GM12873 (cell line): ENCODE measurements at regions not wholly inside any gene's neighbourhood (a gene's known extent, or its start where the extent isn't known, plus 50 kb on each side); places are given as distances from the start of the nearest gene placed in this dataset.

Source experiments
- TF ChIP-seq, protein P1 (sequence below): IDR thresholded peaks from 2 replicates; pipeline ENCODE4 v1.5.1; 2012; ENCODE audit warnings: low read depth, mild to moderate bottlenecking, moderate library complexity, low read length, control low read depth; ENCODE audit not compliant: insufficient read depth; ENCODE audit errors: missing control alignments

GRCh38 chr14:85391892-85392291, 138.1 kb upstream of the FLRT2 start:
- TF ChIP-seq, protein P1, sequence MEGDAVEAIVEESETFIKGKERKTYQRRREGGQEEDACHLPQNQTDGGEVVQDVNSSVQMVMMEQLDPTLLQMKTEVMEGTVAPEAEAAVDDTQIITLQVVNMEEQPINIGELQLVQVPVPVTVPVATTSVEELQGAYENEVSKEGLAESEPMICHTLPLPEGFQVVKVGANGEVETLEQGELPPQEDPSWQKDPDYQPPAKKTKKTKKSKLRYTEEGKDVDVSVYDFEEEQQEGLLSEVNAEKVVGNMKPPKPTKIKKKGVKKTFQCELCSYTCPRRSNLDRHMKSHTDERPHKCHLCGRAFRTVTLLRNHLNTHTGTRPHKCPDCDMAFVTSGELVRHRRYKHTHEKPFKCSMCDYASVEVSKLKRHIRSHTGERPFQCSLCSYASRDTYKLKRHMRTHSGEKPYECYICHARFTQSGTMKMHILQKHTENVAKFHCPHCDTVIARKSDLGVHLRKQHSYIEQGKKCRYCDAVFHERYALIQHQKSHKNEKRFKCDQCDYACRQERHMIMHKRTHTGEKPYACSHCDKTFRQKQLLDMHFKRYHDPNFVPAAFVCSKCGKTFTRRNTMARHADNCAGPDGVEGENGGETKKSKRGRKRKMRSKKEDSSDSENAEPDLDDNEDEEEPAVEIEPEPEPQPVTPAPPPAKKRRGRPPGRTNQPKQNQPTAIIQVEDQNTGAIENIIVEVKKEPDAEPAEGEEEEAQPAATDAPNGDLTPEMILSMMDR, result no peak

DNA sequence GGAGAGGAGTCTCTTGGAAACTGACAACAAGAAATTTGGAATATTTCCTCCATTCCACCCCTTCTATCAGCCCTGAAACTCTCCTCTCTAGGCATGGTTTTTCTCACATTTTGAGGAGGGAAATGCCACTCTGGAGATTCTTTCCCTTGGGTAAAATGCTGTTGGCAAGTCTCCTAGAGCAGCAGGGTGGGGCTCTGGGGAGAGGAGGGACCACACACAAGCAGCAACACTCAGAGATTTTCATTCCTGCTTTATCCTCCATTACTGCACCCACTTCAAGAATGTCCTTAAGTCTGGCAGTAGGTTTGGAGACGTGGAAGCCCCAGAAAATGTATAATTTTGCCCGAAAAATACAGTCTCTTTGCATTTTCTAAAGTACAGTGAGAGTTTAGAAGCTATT, 130.8 kb upstream of the FLRT2 start:
- TF ChIP-seq, protein P1, result no peak

DNA sequence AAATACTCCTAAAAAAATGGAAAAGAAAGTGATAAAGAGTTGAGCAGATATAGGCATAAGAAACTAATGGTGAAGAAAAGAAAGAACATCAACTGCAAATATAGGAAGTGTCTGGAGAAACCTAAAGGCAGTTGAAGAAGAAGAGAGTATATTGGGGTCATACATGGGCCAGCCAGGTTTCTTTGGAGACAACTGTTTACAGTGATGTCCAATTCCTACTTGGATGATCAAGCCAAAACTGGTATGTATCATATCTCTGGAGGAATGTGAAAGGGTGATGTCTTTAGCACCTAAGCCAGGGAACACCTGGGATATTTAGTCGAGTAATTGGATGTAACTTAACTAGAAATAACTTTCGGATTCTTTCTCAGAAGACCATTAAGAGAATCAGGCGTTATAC, 129.3 kb upstream of the FLRT2 start:
- TF ChIP-seq, protein P1, result no peak

DNA sequence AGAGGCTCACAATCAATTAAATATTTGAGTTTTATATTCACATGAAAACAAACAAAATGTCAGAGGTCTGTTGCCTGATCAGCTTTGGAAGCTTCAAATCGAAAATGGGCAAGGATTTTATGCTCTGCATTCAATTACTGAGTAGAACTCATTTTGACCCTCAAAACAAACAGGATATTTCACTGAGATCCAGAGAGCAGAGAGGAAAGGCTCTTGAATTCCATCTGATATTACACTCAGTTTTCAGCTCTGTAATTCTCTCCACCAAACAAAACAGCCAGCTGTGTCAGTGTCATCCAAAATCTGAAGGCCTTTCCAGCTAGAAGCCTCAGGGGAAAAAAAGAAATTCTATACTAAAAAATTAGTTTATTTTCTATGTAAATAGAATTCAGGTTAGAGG, 128.6 kb upstream of the FLRT2 start:
- TF ChIP-seq, protein P1, result no peak

DNA sequence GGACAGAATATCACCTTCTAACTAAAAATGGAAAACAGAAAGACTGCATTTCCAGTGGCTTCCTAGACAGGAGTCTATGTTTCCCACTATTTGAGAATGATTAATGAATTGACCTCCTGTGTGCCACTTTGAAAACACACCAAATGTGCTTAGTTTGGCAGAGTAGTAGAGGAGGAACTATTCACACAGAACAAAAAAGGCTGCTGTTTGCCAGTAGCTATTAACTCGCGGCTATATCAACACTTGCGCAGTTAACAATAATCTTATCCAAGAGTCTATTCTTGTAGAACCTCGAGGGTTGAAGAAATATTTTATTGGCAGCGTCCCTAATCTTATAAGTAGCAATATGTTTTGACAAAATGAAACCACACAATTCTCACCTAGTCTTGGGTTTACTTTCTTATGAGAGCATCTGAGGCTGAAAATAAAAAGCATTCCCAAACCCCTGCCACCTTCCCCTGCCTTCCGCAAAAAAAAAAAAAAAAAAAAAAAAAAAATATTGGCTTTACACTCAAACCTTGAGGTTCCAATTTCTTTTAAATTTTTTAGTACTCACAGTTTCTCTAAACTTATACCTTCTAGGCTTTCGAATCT, 127.3 kb upstream of the FLRT2 start:
- TF ChIP-seq, protein P1, result no peak

- TF ChIP-seq, protein P1, result no peak
These were observed 120.3 kb upstream of the FLRT2 start for GRCh38 chr14:85409481-85410210.

GRCh38 chr14:85412756-85413155, 117.2 kb upstream of the FLRT2 start:
- TF ChIP-seq, protein P1, result no peak
